HG03103 (cell line): ENCODE measurements at regions not wholly inside any gene's neighbourhood (a gene's known extent, or its start where the extent isn't known, plus 50 kb on each side); places are given as distances from the start of the nearest gene placed in this dataset.
"Not testable (repeated sequence)": the region's sequence is repeated elsewhere in the genome, so short reads cannot be mapped to it uniquely, and the experiment has no call there.

Experiments
- ATAC-seq: cut with Tn5 transposase; IDR thresholded peaks from one replicate; pipeline ENCODE4 v1.9.1; 2021; ENCODE audit warnings: low read depth; ENCODE audit not compliant: unreplicated experiment

GRCh38 chr20:47984437-47984836 is 199.2 kb upstream of the SULF2 start:
- ATAC-seq, result no peak

DNA sequence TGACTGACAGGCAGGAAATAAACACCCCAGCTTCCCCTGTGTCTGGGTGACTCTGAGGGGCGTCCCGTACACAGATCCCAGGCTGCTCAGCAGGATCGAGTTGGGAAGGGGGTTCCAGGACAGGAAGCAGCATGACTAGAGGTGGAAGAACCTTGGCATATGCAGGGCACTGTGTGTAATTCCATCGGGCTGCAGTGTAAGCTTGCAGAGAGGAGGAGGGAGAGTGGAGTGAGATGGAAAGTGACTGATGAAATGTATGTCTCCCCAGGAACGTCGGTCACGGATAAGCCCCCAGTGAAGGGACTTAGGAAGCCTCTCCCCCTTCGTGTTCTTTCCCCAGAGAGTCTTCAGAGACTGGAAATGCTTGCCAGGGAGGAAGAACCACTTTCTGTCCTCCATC is 198.4 kb upstream of the SULF2 start:
- not testable (repeated sequence) for ATAC-seq

DNA sequence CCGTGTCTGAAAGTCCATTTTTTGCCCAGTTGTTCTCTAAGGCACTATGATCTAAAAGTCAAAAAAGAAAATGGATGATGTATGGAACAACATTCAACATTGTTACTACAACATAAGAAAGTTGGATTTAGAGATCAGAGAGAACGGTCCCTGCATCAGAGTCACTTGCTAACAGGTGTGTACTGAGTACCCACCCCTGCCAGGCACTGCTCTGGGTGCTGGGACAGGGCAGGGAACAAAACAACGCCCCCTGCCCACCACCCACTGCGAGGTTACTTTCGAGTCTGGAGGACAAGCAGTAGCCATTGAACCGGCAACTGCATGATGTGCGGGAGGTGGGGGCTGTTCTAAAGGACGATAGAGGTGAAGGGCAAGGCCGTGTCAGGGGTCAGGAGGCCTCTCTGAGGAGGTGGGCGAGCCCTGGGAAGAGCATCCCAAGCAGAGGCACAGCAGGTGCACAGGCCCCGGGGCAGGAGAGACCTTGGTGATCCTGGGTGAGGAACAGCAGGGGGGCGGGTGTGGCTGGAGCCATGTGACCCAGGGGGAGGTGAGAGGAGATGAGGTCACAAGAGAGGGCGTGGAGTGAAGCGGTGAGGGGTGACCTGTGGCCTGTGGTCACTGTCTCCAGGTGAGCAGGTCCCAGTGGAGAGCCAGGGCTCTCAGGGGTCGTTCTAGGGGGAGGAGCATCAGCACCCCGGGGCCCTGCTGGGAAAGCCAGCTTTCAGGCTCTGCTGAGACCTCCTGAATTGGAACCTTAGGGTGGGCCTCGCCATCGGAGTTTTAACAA is 197.5 kb upstream of the SULF2 start:
- ATAC-seq, result no peak

DNA sequence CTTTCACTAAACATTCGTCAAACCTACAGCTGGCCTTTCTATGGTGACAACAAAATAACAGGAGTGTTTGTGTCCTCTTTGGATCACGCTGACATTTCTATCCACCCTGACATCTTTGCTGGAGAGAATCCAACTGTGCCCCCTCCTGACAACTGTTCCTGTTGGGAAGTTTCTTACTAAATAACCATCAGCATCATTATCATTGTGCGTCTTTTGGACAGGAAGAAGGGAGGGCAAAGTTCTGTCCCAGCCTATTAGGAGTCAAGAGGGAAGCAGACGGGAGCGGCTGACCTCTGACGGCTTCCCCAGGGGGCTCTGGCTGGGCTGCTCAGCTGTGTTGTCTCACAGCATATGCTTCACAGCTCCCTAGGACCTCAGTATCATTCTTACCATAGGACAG is 195.9 kb upstream of the SULF2 start:
- ATAC-seq, result no peak

DNA sequence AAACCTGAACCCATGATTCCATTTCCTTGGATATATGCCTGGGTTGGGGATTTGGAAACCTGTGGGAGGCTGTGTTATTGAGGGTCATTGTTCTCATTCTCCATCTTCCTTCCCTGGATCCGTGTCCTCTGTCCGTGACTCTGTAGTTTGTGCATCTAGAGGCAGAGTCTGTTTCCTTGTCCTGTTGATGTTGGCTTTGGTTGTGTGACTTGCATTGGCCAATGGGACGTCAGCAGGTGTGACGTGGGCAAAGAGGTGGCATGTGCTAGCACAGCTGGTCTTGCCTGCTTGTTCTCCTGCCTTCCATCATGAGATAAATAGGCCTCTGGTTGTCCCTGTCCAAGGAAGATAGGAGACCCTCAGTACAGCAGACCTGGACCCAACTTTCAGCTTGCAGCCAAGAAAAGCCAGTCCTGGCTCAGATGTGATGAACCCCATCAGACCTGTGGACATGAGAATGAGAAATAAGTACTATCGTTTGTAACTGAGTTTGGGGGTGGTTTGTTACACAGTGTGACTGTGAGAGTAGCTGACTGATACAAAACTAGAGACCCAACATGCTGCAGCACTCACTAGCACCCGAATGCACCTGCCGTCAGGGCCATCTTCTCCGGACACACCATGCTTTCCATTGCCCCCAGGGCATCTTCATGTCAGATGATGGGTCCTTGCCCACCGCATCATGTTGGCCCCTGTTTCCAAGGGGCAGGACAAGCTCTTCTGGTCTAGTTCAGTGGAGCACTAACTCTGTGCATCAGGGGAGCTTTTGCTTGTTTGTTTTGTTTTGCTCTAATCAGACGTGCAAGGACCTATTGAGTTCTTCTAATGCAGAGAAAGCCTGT is 195.3 kb upstream of the SULF2 start:
- ATAC-seq, result no peak

DNA sequence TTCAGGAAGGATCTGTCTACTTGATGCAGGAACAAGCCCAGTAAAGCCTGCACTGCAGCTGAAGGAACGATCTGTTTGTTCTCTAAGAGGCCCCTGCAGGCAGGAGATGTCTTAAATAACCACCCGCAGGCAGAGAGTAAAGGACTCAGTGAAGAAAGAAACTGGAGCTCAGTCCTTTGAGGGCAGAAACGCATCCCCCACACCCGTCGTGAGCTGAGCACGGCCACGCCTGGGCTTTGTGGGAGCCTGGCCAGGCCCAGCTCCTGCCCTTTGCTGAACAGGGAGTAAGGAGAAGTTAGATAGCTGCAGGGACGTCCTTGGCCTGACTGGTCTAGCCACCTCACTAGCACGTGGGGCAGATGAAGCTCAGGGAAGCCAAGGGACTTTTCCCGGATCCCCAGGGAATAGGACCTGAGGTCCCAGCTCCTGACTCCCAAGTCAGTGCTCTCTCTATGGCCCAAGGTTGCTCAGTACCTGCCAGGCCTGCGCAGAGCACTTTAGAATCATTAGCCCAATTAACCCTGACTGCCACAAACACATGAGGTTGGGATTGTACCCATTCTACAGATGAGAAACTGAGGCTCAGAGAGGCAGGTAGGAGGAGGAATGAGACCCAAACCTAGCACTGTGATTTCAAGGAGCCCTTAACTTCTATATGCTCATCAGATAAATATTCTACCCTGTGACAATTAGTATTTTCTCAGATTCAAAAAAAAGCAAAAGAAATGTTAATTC is 194.2 kb upstream of the SULF2 start:
- not testable (repeated sequence) for ATAC-seq

GRCh38 chr20:47978428-47979120 is 193.3 kb upstream of the SULF2 start:
- ATAC-seq, result not testable (repeated sequence)

GRCh38 chr20:47977789-47978252 is 192.5 kb upstream of the SULF2 start:
- ATAC-seq, result not testable (repeated sequence)

GRCh38 chr20:47977017-47977788 is 191.9 kb upstream of the SULF2 start:
- ATAC-seq, result not testable (repeated sequence)

GRCh38 chr20:47974234-47974878 is 189.1 kb upstream of the SULF2 start:
- ATAC-seq, result no peak

DNA sequence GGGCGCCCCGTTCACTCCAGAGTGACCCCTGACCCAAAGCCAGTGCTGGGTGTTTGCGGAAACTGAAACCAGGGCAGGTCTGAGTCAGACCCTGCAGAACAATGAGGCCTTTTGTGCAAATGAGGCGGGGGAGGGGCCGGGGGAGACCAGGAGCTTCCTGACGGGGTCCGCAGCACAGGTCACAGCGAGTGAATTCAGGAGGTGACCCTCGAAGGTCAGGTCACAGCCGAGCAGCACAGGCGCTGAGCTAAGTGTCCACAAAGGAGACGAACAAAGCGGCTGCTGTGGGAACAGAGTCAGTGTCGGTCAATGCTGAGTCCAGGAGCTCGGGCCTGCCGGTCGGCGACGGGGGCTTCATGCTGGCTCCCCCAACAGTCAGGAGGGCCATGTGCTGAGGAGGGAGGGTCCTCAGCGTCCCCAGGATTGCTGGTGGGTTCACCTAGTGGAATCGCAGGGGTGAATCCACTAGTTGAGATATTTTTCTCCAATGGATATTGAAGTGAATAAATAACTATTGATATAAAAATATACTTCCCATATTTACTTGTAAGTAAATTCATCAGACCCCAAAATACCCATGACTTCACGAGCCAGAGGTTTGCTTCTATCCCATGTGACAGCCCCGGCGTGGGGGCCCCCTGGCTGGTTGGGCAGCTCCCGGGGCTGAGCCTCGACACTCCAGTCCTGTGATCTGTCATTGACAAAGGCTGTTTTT is 188.4 kb upstream of the SULF2 start:
- no peak for ATAC-seq

- ATAC-seq, result no peak
Measured at GRCh38 chr20:47972916-47973309, 187.6 kb upstream of the SULF2 start.

DNA sequence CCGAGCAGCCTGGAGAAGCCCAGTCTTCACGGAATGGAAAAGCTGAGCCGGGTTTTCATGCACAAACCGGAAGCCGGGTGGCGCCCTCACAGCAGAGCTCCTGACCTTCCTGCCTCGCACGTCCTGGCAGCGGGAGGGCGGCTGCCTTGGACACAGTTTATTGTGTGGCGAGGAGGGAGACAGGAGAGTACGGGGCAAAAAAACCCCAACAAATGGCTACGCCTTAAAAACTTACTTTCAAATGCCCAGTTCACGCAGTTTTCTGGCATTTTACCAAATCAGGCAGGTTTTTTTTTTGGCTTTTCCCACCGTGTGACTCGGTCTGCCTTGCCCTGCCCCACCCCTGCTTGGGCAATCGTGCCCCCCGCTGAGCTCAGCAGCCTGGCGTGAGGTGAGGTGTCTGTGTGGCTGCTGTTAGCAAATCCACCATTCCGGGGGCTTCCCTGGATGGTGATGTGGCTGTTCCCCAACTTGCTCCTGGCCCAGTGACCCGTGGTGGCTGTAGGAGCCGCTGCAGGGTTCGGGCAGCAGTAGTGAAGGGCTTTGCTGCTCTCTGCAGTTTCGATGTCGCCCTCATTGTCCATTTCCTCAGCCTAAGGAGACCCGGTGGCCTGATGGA is 187.1 kb upstream of the SULF2 start:
- not testable (repeated sequence) for ATAC-seq

DNA sequence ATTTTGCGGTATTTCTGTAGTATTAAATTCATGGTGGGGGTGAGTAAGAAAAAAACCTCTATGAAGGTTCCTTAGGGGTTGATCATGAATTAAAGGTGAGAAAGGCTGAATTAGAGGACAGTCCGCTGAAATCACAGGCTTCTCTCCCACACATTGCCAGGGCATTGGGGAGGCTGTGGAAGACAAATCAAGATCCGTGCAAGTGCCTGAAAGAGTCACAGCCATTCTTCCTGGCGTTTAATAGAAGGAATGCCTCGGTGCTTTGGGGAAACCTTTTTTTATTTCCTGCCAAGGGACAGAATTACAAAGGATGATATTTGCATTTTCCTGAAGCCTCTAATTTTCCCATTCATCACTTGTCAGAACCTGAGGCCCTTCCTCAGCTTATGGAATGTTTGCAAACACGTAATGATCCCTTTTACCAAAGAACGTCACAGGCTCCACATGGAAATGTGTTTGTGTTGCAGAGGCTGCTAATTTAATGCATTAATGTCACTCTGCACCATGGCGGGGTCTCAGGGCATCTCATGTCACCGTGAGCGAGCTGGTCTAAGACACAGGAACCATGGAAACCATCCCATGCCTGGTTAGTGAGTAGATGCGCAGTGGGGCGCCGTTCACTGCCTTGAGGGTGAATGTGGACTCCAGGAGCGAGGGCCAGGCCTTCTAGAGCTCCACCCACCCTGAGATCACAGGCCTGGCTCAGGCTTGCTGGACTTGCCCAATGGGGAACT is 185.9 kb upstream of the SULF2 start:
- no peak for ATAC-seq

GRCh38 chr20:47970282-47970903 is 185.1 kb upstream of the SULF2 start:
- no peak for ATAC-seq

GRCh38 chr20:47969426-47969825 is 184.1 kb upstream of the SULF2 start:
- no peak for ATAC-seq
